ENCODE measurements at regions not wholly inside any gene's neighbourhood (a gene's known extent, or its start where the extent isn't known, plus 50 kb on each side); places are given as distances from the start of the nearest gene placed in this dataset.
"Not testable (repeated sequence)": the region's sequence is repeated elsewhere in the genome, so short reads cannot be mapped to it uniquely, and the experiment has no call there.

DNA sequence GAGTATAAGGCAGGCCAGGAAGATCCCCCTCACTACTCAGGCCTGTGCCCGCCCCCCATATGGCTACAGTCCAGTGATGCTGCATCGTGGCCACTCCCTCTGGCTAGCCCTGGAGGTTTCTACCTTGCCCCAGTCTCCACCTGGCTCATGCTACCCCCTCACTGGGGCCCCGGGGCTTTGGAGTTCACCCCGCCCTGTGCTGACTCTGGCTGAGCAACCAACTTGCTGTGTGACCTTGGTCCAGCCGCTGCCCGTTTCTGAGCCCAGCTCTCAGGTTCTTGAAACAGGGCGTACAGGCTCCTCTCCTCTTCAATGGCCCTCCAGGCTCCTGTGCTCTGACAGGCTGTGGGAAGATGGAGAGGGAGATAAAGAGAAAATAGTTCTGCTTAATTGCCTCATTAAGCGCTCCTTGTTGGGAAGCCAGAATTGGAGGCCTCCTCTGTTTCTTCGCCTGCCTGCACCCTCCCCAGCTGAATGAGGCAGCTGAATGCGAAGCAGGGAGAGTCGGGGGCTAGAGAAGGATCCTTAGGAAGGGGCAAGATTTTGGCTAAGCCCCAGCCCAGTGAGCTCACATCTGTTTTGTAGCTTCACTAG, 138.2 kb upstream of the NCOR2 start:
- no peak for DNase-seq

DNA sequence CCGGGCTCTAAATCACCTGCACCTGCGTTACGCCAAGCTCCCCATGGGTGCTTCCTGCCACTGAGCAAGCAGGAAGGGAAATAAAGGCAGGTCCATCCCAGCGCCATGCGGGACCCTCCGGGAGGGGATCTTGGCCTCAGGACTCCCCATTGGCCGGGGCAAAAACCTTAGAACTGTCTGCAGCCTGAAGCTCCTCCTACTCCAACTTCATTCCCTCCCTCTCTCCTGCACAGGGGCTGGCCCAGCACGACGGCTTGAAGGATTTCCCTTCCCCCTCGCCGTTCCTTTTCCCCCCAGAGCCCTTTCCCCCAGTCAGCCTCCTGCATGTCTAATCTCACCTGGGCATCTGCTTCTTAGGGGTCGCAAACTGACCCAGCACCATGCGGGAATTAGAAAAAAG, 137.2 kb upstream of the NCOR2 start:
- DNase-seq: no peak

DNA sequence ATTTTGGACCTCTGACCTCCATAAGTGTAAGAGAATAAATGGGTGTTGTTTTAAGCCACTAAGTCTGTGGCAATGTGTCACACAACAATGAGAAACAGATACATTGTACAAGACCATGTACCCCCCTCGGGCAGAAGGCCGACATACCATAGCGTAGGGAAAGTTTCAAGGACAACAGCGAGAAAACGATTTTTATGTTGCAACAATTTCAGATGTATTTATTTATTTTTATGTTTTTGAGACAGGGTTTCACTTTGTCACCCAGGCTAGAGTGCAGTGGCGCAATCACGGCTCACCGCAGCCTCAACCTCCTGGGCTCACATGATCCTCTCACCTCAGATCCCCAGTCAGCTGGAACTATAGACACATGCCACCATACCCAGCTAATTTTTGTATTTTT, 136.4 kb upstream of the NCOR2 start:
- DNase-seq: no peak

DNA sequence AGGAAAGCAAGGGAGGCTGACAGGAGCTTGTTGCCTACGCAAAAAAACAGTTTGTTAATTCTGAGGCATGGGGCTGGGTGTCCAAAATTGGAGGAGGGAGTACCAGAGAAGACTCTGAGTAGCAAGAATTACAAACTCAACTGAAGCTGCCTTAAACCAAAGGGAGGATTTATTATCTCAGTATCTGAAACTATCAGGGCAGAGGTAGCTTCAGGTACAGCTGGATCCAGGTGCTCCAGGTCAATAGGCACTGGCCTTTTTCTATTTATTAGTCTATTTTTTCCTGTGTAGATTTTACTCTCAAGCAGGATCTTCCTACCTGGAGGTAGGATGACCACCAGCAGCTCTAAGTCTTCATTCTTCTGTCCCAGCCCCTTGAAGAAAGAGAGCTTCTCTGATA, 135.3 kb upstream of the NCOR2 start:
- no peak for DNase-seq

DNA sequence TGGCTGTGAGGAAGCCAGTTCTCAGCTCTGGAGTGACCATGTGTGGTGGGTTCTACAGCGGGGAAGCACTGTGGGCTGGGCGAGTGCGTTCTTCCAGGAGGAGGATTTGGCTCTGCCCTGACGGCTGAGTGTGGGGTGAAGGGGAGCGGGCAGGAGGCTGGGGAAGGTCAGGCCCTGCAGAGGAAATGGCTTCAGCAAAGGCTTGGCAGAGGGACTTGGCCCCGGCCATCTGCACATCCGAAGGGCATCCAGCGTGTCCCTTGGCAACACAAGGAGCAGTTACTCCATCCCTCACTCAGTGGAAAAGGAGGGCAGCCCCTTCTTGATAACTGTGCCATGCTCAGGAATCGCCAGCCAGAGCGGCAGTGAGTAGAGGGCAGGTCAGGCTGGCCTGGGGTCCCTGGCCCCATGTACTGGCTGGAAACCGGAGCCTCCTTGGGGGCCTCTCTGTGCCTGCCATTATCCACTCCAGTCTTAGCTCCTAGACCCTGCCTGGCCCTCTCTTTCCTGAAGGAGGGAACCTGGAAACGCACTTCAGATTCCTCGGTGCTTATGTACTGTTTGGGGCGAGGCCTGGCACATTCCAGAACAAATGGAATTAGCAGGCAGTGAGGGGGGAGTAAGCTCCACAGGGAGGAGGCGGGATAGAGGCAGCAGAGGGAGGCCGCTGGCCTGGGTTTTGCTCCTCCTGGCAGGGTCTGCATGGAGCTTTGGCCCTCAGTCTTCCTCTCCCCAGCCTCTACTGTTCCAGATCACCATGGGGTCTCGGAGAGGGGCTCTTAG, 133.6 kb upstream of the NCOR2 start:
- DNase-seq: no peak

DNA sequence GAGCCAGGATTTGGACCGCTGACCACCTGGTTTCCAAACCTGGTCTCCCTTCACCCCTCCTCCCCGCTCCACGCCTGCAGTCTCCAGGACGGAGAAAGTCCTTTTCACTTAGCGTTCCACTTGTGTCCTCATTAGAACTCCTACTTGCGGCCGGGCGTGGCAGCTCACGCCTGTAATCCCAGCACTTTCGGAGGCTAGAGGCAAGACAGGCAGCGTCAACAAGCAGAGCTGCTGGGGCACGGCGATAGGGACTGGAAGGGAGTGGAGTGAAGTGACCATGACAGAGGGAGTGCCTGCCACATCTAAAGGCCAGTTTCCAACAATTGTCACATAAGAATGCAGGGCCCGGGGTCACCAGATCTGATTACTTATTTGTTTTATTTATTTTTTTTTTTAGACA, 132.5 kb upstream of the NCOR2 start:
- no peak for DNase-seq

DNA sequence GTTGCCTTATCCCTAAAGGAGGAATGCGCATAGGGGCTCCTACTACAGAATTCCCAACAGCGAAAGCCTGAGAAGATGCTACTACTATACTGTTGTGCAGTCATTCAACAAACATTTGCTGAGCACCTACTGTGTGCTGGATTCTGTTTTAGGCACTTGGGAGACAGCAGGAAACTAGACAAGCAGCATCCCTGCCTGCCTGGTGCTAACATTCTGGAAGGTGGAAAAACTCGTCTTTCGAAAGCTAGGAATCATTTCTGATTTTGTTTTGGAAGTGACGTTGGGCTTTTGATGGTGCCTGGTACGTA, 131.5 kb upstream of the NCOR2 start:
- DNase-seq: no peak

DNA sequence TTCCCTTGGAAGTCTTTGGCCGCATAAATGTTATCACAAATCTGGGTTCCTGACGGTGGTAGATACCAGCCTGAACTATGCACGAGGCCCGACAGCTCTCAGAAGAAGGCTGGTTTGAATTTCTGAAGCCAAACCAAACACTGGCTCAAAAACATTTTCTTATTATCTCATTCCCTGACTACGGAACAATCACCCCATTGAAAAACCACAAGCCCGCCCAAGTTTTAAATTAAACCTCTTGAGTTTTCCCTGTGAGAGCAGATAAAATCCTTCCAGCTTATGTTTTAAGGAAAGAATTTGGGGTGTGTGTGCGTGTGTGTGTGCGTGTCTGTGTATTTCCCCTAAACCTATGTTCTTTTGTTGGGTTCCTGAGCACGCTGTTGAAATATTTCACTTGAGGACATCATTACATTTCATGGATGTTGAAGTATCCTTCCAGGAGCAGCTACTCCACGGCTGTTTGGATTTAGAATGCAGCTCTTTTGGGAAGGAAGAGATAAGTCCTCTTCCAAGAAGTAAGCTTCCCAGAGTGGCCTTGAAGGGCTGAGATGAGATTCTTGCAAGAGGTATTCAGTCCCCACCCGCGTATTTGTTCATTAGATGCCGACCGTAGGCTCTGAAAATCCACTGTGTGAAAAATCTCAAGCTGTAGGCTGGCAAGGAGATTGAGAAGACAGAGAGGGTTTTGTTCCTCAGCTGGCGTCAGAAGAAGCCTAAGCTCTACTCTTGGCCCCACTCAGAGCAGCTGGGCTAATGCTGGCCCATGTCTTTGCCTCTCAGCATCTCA, 131.0 kb upstream of the NCOR2 start:
- no peak for DNase-seq

DNA sequence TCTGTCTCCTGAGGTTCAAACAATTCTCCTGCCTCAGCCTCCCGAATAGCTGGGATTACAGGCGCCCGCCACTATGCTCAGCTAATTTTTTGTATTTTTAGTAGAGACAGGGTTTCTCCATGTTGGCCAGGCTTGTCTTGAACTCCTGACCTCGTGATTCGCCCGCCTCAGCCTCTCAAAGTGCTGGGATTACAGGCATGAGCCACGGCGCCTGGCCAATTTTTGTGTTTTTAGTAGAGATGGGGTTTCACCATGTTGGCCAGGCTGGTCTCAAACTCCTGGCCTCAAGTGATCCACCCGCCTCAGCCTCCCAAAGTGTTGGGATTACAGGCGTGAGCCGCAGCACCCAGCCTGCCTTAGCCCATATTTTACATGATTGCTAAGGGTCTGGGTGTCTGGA, 130.3 kb upstream of the NCOR2 start:
- DNase-seq: not testable (repeated sequence)

DNA sequence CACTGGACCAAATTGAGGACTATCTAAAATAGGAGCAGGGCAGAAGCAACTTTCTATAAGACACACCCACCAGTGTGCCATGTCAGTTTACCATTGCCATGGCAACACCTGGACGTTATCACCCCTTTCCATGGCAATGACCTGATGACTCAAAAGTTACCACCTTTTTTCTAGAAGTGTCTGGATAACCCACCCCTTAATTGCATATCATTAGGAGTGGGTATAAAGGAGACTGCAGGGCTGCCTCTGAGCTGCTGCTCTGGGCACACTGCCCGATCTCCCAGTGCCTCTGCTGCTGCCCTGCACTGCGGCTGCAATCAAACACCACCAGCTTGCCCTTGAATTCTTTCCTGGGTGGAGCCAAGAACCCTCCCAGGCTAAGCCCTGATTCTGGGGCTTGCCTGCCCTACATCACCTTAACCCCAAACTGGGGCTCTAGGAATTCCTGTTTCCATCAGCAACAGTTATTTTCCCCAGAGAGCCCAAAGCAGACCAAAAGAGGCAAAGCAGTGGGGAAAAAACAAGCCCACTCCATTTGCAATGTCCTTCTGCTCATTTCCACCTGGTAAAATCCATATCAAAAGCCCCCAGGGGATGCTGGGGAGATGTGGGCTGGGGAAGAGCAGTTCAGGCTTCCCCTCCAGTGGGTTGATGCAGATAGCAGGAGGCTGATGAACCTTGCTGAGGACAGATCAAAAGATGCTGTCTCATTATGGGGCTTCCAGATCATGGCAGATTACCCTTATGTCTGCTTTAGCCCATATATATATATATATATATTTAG, 129.5 kb upstream of the NCOR2 start:
- DNase-seq: no peak

DNA sequence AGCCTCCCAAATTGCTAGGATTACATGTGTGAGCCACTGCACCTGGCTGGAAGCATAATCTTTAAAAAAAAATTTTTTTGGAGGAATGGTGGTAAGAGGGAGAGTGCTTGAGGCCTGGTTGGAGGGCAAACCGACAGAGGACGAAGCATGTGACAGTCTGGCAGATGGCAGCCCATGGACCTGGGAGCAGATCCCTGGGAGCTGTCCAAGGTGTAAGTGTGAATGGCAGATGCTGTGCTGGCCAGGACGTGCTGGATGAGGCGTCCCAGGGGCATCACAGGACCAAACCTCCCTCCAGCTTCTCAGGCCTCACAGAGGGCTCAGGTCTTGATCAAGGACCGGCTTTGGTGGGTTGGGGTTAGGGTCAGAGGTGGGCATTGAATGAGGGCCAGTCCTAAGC, 128.4 kb upstream of the NCOR2 start:
- no peak for DNase-seq

DNA sequence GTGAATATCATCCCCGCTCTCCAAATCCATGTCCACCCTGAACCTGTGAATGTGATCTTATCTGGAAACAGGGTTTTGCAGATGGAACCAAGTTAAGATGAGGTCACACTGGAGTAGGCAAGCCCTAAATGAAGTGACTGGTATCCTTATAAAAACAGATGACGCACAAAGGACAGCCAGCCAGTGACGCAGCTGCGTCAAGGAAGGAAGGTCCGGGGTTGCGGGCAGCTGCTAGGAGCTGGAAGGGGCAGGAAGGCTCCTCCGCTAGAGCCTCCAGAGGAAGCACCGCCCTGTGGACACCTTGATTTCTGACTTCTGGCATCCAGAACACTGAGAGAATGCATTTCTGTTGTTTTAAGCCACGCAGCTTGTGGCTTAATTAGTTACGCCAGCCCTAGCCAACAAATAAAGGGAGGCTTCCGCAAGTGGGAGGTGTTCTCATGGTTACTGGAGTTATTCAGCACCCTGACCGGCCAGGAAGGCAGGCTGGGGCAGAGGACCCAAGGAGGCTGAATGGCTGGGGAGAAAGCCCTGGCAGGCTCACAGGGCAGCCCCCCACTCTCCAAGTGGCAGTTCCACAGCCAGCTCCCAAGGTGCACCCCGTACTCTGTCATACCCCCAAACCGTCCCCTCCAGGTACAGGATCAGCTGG, 127.6 kb upstream of the NCOR2 start:
- no peak for DNase-seq

DNA sequence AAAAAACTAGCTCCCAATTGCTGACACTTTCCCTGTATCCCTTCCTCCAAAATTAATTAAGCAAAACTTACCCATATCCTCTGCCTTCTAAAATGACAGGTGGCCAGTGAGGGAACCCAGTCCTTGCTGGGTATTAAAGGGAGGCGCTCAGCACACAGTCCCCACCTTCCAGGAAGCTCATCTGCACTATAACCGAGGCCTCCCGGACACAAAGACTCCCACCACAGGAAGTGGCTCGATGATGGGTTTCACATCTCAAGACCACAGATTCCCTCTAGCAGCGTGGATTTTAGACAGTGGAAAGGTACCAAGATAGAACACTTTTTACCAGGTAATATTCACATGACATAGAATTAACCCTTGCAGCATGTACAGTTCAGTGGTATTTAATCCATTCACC, 126.8 kb upstream of the NCOR2 start:
- DNase-seq: peak in 1 of 2 donors; percentile 19

DNA sequence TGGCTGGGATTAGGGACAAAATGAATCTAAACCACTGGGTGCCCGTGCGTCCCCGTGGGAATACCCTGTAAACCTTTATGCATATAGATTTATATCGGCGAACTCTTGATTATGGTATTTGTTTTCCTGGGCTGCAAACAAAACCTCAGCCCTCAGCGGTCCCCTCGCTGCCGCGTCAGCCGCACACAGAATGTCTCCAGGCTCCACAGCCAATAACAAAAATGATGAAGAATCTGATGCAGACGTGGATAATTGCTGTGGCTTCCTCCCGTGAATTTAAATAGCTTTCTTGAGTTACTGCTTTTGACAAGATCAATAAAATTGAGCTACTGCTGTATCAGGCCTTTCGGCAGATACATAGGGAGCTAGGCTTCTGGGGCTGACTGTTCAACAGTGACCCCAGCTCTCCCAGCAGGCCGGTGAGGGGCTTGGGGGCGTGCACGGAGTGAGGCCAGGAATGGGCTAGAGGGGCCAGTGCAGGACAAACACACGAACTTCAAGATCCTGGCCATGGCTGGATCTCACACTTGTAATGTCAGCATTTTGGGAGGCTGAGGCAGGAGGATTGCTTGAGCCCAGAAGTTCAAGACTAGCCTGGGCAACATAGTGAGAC, 125.8 kb upstream of the NCOR2 start:
- DNase-seq: no peak

DNA sequence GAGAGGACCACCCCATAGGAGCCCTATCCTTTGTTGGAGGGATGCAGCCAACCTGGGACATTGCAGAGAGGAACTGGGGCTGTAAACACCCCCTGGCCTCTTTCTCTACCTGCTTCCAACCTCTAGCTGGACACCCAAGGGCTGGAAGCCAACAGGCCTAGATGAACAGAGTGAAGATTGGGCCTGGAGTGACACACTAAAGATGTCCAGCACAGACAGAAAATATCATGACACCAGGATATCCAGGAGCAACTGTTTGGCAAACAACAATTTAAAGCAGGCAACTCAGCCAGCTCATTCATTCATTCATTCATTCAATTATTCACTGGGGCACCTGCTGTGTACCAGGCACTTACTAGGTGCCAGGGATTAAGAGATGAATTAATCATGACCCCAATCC, 125.0 kb upstream of the NCOR2 start:
- no peak for DNase-seq

DNA sequence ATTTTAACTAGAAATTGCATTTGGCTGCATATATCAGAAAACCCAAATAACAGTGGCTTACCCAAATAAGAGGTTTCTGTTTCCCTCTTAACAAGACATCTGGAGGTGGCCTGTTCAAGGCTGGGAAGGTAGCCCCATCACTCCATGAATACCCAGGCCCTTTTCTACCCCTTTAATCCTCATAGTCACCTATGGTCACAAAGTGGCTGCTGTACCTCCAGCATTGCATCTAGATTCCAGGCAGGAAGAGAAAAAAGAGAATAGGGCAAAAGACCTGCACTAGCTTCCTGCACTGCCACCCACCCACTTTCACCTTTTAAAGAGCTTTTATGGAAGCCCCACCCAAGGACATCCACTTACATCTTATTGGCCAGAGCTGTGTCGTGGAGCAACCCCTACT, 124.0 kb upstream of the NCOR2 start:
- no peak for DNase-seq

DNA sequence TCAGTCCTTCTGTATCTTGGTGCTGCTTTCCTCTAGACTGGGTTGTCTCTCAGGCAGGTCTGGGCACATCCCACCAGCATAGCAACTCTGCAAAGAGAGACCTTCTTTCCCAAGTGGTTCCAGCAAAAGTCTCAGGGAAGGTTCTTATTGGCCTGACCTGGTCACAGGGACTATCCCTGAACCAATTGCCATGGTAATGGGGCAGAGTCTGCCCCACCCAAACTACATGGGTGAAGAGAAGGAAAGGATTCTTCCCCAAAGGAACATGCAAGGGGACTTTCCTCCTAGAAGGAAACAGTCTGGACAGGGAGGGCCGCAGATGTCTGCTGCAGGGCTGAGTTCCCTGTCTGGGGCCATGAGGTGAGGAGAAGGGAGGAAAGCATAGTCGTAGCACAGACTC, 122.2 kb upstream of the NCOR2 start:
- no peak for DNase-seq

DNA sequence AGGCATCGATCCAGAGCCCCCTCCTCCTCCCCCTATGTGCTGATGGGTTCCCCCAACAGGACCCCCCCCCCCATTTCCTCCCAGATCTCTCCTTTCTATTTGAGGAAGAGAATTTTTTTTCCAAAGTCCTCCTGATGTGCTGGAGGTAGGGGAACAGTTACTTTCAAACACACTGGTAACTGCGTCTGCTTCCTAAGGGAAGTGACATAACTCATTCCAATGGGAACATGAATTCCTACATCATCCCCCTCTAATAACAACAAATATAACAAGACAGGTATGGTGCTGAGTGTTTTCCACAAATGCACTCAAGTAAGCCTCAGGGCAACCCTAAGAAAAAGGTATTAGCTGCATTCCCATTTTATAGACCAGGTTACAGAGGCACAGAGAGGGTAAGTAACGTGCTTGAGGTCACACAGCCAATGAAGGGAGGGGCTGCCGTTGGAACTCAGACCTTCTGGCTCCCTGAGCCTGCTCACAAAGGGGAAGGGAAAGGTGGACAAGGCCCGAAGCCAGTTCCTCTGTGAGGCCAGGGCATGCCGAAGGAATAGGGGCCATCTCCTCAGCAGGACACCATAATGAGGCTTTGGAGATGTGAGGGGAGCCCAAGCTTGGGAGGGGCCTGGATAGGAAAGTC, 121.1 kb upstream of the NCOR2 start:
- DNase-seq: no peak

DNA sequence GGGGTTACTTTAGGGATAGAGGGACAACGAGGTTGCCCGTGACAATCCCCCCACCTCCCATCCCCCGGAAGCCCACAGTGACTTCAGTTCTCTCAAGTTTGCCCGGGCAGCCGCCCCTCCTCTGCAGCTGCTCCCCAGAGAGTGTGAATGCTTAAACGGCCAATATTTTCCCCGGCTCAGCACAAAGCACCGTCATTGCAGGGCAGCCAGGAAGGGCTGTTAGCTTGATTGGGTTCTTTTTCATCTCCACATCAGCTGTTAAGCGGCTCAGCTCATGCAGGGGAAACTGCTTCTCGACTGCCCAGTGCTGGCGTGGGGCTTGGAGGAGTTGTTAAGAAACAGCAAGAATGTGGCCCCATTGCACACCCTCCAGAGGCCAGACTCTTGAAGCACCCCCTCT, 120.5 kb upstream of the NCOR2 start:
- peak in 1 of 2 donors; percentile 23 for DNase-seq

DNA sequence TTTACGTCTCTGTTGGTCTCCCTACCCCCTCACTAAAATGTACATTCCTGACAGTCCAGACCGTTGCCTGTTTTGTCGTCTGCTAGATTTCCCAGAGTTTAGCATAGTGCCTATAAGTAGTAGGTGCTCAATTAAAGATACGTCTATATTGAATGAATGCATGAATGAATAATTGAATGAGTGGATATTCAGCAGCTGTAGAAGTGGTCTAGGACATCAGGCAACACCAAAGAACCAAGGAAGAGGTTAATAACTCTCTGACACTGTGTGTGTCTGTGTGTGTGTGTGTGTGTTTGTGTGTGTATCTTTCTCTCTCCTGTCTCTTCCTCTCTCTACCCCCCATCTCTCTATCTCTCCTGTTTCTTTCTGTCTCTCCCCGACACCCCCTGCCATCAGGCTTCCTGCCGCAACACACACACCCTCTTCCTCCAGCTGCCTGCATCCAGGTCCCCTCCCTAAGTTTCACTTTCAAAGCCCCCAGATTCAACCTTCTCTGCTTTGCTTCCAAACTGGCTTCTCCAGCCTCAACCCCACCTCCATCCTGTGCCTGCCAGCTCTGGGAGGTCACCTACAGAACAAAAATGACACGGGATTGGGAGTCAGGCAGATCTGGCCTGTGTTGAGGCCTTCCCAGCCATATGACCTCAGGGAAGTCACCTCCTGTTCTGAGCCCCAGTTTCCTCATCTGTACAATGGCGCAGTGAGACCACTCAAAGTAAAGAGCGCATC, 119.9 kb upstream of the NCOR2 start:
- DNase-seq: no peak

All from stimulated activated CD4-positive, alpha-beta T cell treated with anti-CD3 and anti-CD28 coated beads, Interleukin-2, amount 100 ng/mL, for 24 hours (primary cell).